HG03159 (cell line): ENCODE measurements at regions not wholly inside any gene's neighbourhood (a gene's known extent, or its start where the extent isn't known, plus 50 kb on each side); places are given as distances from the start of the nearest gene placed in this dataset.

Experiments
- ATAC-seq: cut with Tn5 transposase; IDR thresholded peaks from one replicate; pipeline ENCODE4 v1.9.1; 2021; ENCODE audit warnings: mild to moderate bottlenecking, moderate library complexity; ENCODE audit not compliant: unreplicated experiment

GRCh38 chr5:56358046-56358445, 124.9 kb upstream of the ANKRD55 start:
- ATAC-seq: no peak

GRCh38 chr5:56357426-56357825, 124.3 kb upstream of the ANKRD55 start:
- no peak for ATAC-seq

GRCh38 chr5:56356836-56357160, 123.7 kb upstream of the ANKRD55 start:
- no peak for ATAC-seq

GRCh38 chr5:56356121-56356835, 123.1 kb upstream of the ANKRD55 start:
- no peak for ATAC-seq

- no peak for ATAC-seq
Measured at GRCh38 chr5:56354836-56355235, 121.7 kb upstream of the ANKRD55 start.

GRCh38 chr5:56352808-56353590, 119.9 kb upstream of the ANKRD55 start:
- ATAC-seq: no peak

- ATAC-seq: no peak
Measured at GRCh38 chr5:56350597-56351170, 117.6 kb upstream of the ANKRD55 start.

GRCh38 chr5:56350011-56350596, 117.0 kb upstream of the ANKRD55 start:
- ATAC-seq: no peak

- no peak for ATAC-seq
Measured at GRCh38 chr5:56349461-56349860, 116.3 kb upstream of the ANKRD55 start.

GRCh38 chr5:56346741-56347535, 113.8 kb upstream of the ANKRD55 start:
- ATAC-seq: no peak

GRCh38 chr5:56346044-56346710, 113.0 kb upstream of the ANKRD55 start:
- ATAC-seq: no peak

GRCh38 chr5:56345352-56345751, 112.2 kb upstream of the ANKRD55 start:
- no peak for ATAC-seq

- no peak for ATAC-seq
Measured at GRCh38 chr5:56344594-56344993, 111.5 kb upstream of the ANKRD55 start.

- no peak for ATAC-seq
Measured at GRCh38 chr5:56343988-56344387, 110.9 kb upstream of the ANKRD55 start.

GRCh38 chr5:56342616-56343015, 109.5 kb upstream of the ANKRD55 start:
- ATAC-seq: no peak

- no peak for ATAC-seq
Measured at GRCh38 chr5:56340196-56340980, 107.3 kb upstream of the ANKRD55 start.

- ATAC-seq: no peak
Measured at GRCh38 chr5:56339732-56340131, 106.6 kb upstream of the ANKRD55 start.

- ATAC-seq: no peak
Measured at GRCh38 chr5:56337715-56338319, 104.7 kb upstream of the ANKRD55 start.

GRCh38 chr5:56335212-56335611, 102.1 kb upstream of the ANKRD55 start:
- ATAC-seq: no peak
